ENCODE measurements at regions not wholly inside any gene's neighbourhood (a gene's known extent, or its start where the extent isn't known, plus 50 kb on each side); places are given as distances from the start of the nearest gene placed in this dataset.

DNA sequence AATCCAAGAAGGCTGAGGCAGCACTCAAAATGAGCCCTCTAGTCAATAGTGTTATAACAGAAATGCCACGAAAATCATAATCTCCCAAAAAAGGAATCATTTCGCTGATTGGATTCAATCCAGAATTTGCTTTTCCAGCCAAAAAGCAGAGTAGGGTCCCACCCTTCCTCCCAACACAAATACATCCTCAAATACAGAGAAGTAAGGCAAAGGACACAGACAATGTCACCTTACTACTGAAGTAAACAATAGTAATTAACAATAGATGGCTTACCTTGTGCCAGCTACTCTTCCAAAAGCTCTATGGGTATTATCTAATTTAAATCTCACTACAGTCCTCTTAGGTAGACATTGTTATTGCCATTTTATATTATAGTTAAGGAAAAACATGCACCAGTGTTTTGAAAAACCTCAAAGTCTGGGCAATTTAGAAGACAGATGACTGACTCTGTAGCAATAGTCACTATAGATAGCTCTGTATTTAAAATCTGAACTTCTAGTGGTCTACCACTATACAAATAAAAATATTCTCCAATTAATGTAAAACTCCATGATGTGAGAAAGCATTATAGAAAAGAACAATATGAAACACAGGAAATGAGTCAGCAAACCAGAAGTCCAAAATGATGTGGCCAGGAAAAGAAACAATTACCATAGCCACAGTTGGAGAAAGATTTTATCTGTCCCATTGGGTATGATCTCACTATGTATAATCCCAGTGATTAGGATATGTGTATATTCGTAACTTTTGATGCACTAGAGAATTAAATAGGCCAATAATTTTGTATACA lies 305.0 kb upstream of the ERBB4 start:
- H3K9ac ChIP-seq (ENCODE audit: control insufficient read depth, insufficient read depth, low read length) = no peak overlapping the region
- H3K4me2 ChIP-seq (ENCODE audit: control insufficient read depth, insufficient read depth) = no peak overlapping the region
- no peaks in the 10 kb centered on the region for H3K79me2 ChIP-seq (ENCODE audit: control insufficient read depth, insufficient read depth, low read length)
- no peak for FAIRE-seq
- ChIA-PET POLR2A (no interaction called here), SMC1A (ENCODE audit: uncharacterized antibody, unreplicated experiment) (interaction anchor here (1.5 to 2.3 kb wide), 2 partner anchors 9 to 17 kb away, joined by 3 to 7 read pairs; no protein-coding TSS in a partner anchor), RAD21 (ENCODE audit: unreplicated experiment) (no interaction called here), CTCF (no interaction called here)
- H3K36me3 ChIP-seq (ENCODE audit: control insufficient read depth in 2 of 2, insufficient read depth in 2 of 2, low read length in 1 of 2) = no peaks in the 10 kb centered on the region
- H3K4me1 ChIP-seq (ENCODE audit: control insufficient read depth, insufficient read depth, low read length) = no peaks in the 10 kb centered on the region
- H4K20me1 ChIP-seq (ENCODE audit: control insufficient read depth, insufficient read depth) = no peaks in the 10 kb centered on the region
- H3K27ac ChIP-seq (ENCODE audit: control insufficient read depth, insufficient read depth) = no peak overlapping the region
- H3K27me3 ChIP-seq (replicated peaks in 1 of 2; ENCODE audit: control insufficient read depth in 2 of 2, insufficient read depth in 2 of 2, low read length in 1 of 2) = no peaks in the 10 kb centered on the region
- BruUV-seq (replicated peaks) = no TSS peak
- no peak for DNase-seq (ENCODE audit: low read depth, low spot score)
- H2AFZ ChIP-seq (ENCODE audit: control insufficient read depth, low read depth, low read length) = no peak overlapping the region
- no peaks in the 10 kb centered on the region for H3K9me3 ChIP-seq (replicated peaks; ENCODE audit: control insufficient read depth, insufficient read depth, low read length)
- no peak overlapping the region for H3K4me3 ChIP-seq
- 24% methylated on average over 3 of the region's 3 CpGs for WGBS (ENCODE audit: insufficient coverage, insufficient replicate concordance, low lambda C conversion rate, missing lambda C conversion rate)
- TF ChIP-seq SUZ12 (IDR thresholded peaks at IDR 0.05; ENCODE audit: unreplicated experiment) (no peak), TCF7 (IDR thresholded peaks at IDR 0.05; ENCODE audit: borderline replicate concordance) (no peak), NFIC (IDR thresholded peaks at IDR 0.05; ENCODE audit: low read depth, low read length) (peak; percentile 58; the same call in 1 of the 2 replicates), RUNX3 (IDR thresholded peaks at IDR 0.05; ENCODE audit: low read length) (peak; percentile 72), HDGF (IDR thresholded peaks at IDR 0.05) (no peak), JUNB (IDR thresholded peaks at IDR 0.05) (peak; percentile 41)
- TF ChIP-seq, protein P1, sequence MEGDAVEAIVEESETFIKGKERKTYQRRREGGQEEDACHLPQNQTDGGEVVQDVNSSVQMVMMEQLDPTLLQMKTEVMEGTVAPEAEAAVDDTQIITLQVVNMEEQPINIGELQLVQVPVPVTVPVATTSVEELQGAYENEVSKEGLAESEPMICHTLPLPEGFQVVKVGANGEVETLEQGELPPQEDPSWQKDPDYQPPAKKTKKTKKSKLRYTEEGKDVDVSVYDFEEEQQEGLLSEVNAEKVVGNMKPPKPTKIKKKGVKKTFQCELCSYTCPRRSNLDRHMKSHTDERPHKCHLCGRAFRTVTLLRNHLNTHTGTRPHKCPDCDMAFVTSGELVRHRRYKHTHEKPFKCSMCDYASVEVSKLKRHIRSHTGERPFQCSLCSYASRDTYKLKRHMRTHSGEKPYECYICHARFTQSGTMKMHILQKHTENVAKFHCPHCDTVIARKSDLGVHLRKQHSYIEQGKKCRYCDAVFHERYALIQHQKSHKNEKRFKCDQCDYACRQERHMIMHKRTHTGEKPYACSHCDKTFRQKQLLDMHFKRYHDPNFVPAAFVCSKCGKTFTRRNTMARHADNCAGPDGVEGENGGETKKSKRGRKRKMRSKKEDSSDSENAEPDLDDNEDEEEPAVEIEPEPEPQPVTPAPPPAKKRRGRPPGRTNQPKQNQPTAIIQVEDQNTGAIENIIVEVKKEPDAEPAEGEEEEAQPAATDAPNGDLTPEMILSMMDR (IDR thresholded peaks at IDR 0.05 in 2 of 3, conservative IDR thresholded peaks at IDR 0.05 in 1 of 3; ENCODE audit: control insufficient read depth in 2 of 3, extremely low read depth in 1 of 3, insufficient read depth in 1 of 3, low read depth in 3 of 3, low read length in 3 of 3) = no peak
- TF ChIP-seq, protein P2, sequence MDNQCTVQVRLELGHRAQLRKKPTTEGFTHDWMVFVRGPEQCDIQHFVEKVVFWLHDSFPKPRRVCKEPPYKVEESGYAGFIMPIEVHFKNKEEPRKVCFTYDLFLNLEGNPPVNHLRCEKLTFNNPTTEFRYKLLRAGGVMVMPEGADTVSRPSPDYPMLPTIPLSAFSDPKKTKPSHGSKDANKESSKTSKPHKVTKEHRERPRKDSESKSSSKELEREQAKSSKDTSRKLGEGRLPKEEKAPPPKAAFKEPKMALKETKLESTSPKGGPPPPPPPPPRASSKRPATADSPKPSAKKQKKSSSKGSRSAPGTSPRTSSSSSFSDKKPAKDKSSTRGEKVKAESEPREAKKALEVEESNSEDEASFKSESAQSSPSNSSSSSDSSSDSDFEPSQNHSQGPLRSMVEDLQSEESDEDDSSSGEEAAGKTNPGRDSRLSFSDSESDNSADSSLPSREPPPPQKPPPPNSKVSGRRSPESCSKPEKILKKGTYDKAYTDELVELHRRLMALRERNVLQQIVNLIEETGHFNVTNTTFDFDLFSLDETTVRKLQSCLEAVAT (IDR thresholded peaks at IDR 0.05) = no peak
- TF ChIP-seq, protein P3, sequence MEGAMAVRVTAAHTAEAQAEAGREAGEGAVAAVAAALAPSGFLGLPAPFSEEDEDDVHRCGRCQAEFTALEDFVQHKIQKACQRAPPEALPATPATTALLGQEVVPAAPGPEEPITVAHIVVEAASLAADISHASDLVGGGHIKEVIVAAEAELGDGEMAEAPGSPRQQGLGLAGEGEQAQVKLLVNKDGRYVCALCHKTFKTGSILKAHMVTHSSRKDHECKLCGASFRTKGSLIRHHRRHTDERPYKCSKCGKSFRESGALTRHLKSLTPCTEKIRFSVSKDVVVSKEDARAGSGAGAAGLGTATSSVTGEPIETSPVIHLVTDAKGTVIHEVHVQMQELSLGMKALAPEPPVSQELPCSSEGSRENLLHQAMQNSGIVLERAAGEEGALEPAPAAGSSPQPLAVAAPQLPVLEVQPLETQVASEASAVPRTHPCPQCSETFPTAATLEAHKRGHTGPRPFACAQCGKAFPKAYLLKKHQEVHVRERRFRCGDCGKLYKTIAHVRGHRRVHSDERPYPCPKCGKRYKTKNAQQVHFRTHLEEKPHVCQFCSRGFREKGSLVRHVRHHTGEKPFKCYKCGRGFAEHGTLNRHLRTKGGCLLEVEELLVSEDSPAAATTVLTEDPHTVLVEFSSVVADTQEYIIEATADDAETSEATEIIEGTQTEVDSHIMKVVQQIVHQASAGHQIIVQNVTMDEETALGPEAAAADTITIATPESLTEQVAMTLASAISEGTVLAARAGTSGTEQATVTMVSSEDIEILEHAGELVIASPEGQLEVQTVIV (IDR thresholded peaks at IDR 0.05; ENCODE audit: borderline replicate concordance, partially characterized antibody) = no peak
- TF ChIP-seq, protein P4, sequence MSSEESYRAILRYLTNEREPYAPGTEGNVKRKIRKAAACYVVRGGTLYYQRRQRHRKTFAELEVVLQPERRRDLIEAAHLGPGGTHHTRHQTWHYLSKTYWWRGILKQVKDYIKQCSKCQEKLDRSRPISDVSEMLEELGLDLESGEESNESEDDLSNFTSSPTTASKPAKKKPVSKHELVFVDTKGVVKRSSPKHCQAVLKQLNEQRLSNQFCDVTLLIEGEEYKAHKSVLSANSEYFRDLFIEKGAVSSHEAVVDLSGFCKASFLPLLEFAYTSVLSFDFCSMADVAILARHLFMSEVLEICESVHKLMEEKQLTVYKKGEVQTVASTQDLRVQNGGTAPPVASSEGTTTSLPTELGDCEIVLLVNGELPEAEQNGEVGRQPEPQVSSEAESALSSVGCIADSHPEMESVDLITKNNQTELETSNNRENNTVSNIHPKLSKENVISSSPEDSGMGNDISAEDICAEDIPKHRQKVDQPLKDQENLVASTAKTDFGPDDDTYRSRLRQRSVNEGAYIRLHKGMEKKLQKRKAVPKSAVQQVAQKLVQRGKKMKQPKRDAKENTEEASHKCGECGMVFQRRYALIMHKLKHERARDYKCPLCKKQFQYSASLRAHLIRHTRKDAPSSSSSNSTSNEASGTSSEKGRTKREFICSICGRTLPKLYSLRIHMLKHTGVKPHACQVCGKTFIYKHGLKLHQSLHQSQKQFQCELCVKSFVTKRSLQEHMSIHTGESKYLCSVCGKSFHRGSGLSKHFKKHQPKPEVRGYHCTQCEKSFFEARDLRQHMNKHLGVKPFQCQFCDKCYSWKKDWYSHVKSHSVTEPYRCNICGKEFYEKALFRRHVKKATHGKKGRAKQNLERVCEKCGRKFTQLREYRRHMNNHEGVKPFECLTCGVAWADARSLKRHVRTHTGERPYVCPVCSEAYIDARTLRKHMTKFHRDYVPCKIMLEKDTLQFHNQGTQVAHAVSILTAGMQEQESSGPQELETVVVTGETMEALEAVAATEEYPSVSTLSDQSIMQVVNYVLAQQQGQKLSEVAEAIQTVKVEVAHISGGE (CRISPR knock-in tag; IDR thresholded peaks at IDR 0.05) = no peak
- intact Hi-C loops (cut with micrococcal nuclease; ENCODE audit: unreplicated experiment) (no loop called here), in situ Hi-C loops (cut with MboI) (no loop called here)
- peak; percentile 47 for ATAC-seq

Measured in GM12878 (cell line).